ENCODE measurements at regions not wholly inside any gene's neighbourhood (a gene's known extent, or its start where the extent isn't known, plus 50 kb on each side); places are given as distances from the start of the nearest gene placed in this dataset.
A peak's percentile ranks its signal among the peaks of the same experiment; 100 is the strongest.

- DNase-seq (ENCODE audit: low read depth in 2 of 2): no peak
These were observed 542.3 kb downstream of the BCOR start for GRCh38 chrX:39555431-39555830.

- DNase-seq (ENCODE audit: low read depth in 2 of 2): no peak
These were observed 541.7 kb downstream of the BCOR start for GRCh38 chrX:39556056-39556455.

GRCh38 chrX:39559229-39559628 is 538.5 kb downstream of the BCOR start:
- DNase-seq (ENCODE audit: low read depth in 2 of 2): no peak

GRCh38 chrX:39560271-39560670 is 537.5 kb downstream of the BCOR start:
- DNase-seq (ENCODE audit: low read depth in 2 of 2): no peak

- no peak for DNase-seq (ENCODE audit: low read depth in 2 of 2)
These were observed 534.6 kb downstream of the BCOR start for GRCh38 chrX:39563178-39563577.

- DNase-seq (ENCODE audit: low read depth in 2 of 2): no peak
These were observed 533.0 kb downstream of the BCOR start for GRCh38 chrX:39564751-39565150.

GRCh38 chrX:39574178-39574577 is 523.6 kb downstream of the BCOR start:
- no peak for DNase-seq (ENCODE audit: low read depth in 2 of 2)

GRCh38 chrX:39576041-39576872 is 521.5 kb downstream of the BCOR start:
- no peak for DNase-seq (ENCODE audit: low read depth in 2 of 2)

GRCh38 chrX:39577206-39577984 is 520.4 kb downstream of the BCOR start:
- DNase-seq (ENCODE audit: low read depth in 2 of 2): no peak

GRCh38 chrX:39577985-39578869 is 519.5 kb downstream of the BCOR start:
- peak; percentile 35 to 43 for DNase-seq (ENCODE audit: low read depth in 2 of 2)

- DNase-seq (ENCODE audit: low read depth in 2 of 2): no peak
These were observed 517.7 kb downstream of the BCOR start for GRCh38 chrX:39580043-39580442.

- DNase-seq (ENCODE audit: low read depth in 2 of 2): no peak
These were observed 516.3 kb downstream of the BCOR start for GRCh38 chrX:39581411-39581810.

GRCh38 chrX:39582091-39582490 is 515.7 kb downstream of the BCOR start:
- DNase-seq (ENCODE audit: low read depth in 2 of 2): no peak

- no peak for DNase-seq (ENCODE audit: low read depth in 2 of 2)
These were observed 514.8 kb downstream of the BCOR start for GRCh38 chrX:39582976-39583375.

- no peak for DNase-seq (ENCODE audit: low read depth in 2 of 2)
These were observed 511.9 kb downstream of the BCOR start for GRCh38 chrX:39585808-39586207.

- no peak for DNase-seq (ENCODE audit: low read depth in 2 of 2)
These were observed 511.4 kb downstream of the BCOR start for GRCh38 chrX:39586359-39586758.

GRCh38 chrX:39591099-39591498 is 506.7 kb downstream of the BCOR start:
- no peak for DNase-seq (ENCODE audit: low read depth in 2 of 2)

GRCh38 chrX:39592776-39593175 is 505.0 kb downstream of the BCOR start:
- no peak for DNase-seq (ENCODE audit: low read depth in 2 of 2)

GRCh38 chrX:39595977-39596376 is 501.8 kb downstream of the BCOR start:
- DNase-seq (ENCODE audit: low read depth in 2 of 2): no peak

- DNase-seq (ENCODE audit: low read depth in 2 of 2): no peak
These were observed 501.3 kb downstream of the BCOR start for GRCh38 chrX:39596437-39596836.

GRCh38 chrX:39599339-39599738 is 498.4 kb downstream of the BCOR start:
- DNase-seq (ENCODE audit: low read depth in 2 of 2): no peak

GRCh38 chrX:39600222-39600621 is 497.5 kb downstream of the BCOR start:
- no peak for DNase-seq (ENCODE audit: low read depth in 2 of 2)

Data from activated CD4-positive, alpha-beta T cell treated with anti-CD3 and anti-CD28 coated beads for 24 hours (primary cell).